Naive B cell (primary cell): ENCODE measurements at regions not wholly inside any gene's neighbourhood (a gene's known extent, or its start where the extent isn't known, plus 50 kb on each side); places are given as distances from the start of the nearest gene placed in this dataset.
"Not testable (repeated sequence)": the region's sequence is repeated elsewhere in the genome, so short reads cannot be mapped to it uniquely, and the experiment has no call there.

Source experiments
- ATAC-seq, 2 donors: fragments of 150-1000 bp; cut with Tn5 transposase; 2 replicates each; pipeline ENCODE4 v1.10.0; 2021; ENCODE audit warnings: low read depth in 2 of 2, mild to moderate bottlenecking in 2 of 2, moderate library complexity in 2 of 2
- DNase-seq: peaks from one replicate; pipeline ENCODE4 v3.0.0; 2022
- H3K27ac Mint-ChIP-seq, 6 donors: one replicate each; pipeline ENCODE4 v1.8.0; 2020 to 2022; ENCODE audit warnings: mild to moderate bottlenecking in 6 of 6, mixed read lengths in 6 of 6, moderate library complexity in 5 of 6, inconsistent platforms in 2 of 6
- H3K27me3 Mint-ChIP-seq, 3 donors: one replicate each; pipeline ENCODE4 v1.8.0; 2021 to 2022; ENCODE audit warnings: mixed read lengths in 3 of 3, mild to moderate bottlenecking in 1 of 3
- H3K36me3 Mint-ChIP-seq, 2 donors: one replicate each; pipeline ENCODE4 v1.8.0; 2020 to 2022; ENCODE audit warnings: mixed read lengths in 2 of 2, inconsistent platforms in 1 of 2, mild to moderate bottlenecking in 1 of 2
- H3K4me1 Mint-ChIP-seq, 3 donors: one replicate each; pipeline ENCODE4 v1.8.0; 2020 to 2022; ENCODE audit warnings: mixed read lengths in 3 of 3, inconsistent platforms in 1 of 3, mild to moderate bottlenecking in 1 of 3, moderate library complexity in 1 of 3
- H3K4me3 Mint-ChIP-seq, 8 donors: one replicate each; pipeline ENCODE4 v1.8.0; 2020 to 2022; ENCODE audit warnings: mild to moderate bottlenecking in 8 of 8, mixed read lengths in 8 of 8, moderate library complexity in 8 of 8, inconsistent platforms in 2 of 8
- H3K9me3 Mint-ChIP-seq, 7 donors: one replicate each; pipeline ENCODE4 v1.8.0; 2020 to 2022; ENCODE audit warnings: mixed read lengths in 7 of 7, mild to moderate bottlenecking in 5 of 7, inconsistent platforms in 2 of 7, moderate library complexity in 1 of 7

- DNase-seq, H3K27me3 Mint-ChIP-seq, H3K27ac Mint-ChIP-seq, ATAC-seq, H3K4me1 Mint-ChIP-seq, H3K36me3 Mint-ChIP-seq, H3K4me3 Mint-ChIP-seq: not testable (repeated sequence)
- H3K9me3 Mint-ChIP-seq = peaks cover 3 to 21% (median 11%) of the 10 kb centered on the region in 7 donors
These were observed 234.0 kb downstream of the ATPSCKMT start for GRCh38 chr5:10015681-10016080.

GRCh38 chr5:10009802-10010201, 239.9 kb downstream of the ATPSCKMT start:
- Mint-ChIP-seq H3K27ac (no peak overlapping the region), H3K4me3 (no peak overlapping the region), H3K36me3 (no peaks in the 10 kb centered on the region), H3K4me1 (no peaks in the 10 kb centered on the region), H3K9me3 (peaks cover 2 to 22% (median 8%) of the 10 kb centered on the region in 7 donors), H3K27me3 (no peaks in the 10 kb centered on the region)
- ATAC-seq (no peak), DNase-seq (no peak)

DNA sequence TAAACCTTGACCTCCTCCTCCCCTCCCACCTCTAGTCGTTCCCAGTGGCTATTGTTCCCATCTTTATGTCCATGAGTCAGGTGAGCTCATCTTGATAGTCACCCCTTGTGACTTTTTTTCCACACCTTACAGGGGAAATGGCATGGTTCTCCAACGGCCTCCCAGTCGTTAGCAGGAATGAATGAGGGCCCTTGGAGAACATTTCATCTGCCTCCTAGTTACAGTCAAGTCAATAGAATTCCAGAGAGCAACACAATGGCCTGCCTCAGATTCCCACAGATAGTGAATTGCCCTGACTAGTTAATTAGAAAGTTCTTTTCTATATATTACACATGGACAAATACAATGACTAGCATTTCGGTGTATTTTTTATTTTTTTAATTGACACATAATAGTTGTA, 262.6 kb downstream of the ATPSCKMT start:
- no peak for ATAC-seq
- no peak for DNase-seq
- H3K4me3 Mint-ChIP-seq = no peak overlapping the region
- no peaks in the 10 kb centered on the region for H3K4me1 Mint-ChIP-seq
- no peak overlapping the region for H3K27ac Mint-ChIP-seq
- peaks cover 0 to 4% (median 0%) of the 10 kb centered on the region in 3 donors for H3K27me3 Mint-ChIP-seq
- H3K9me3 Mint-ChIP-seq = peaks cover 3 to 28% (median 6%) of the 10 kb centered on the region in 7 donors
- H3K36me3 Mint-ChIP-seq = no peaks in the 10 kb centered on the region

DNA sequence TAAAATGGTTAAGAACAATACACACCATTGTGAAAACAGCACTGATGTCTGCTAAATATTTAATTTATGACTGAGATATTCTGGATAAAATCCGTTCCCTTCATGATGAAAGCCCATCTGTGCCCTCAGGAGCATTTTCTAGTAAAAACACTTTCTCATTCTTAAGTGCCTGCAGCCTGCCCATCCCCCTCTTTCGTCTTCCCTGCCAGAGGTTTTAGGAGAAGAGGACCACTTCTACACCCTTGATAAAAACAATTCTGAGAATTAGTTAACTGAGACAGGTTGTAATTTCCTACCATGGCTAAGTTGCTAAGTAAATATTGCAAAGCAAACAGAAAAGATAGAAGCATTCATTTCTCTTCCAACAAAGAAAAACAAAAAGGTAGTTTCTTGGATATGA, 272.6 kb downstream of the ATPSCKMT start:
- H3K4me1 Mint-ChIP-seq = no peaks in the 10 kb centered on the region
- H3K27ac Mint-ChIP-seq = no peak overlapping the region
- H3K36me3 Mint-ChIP-seq = no peaks in the 10 kb centered on the region
- H3K27me3 Mint-ChIP-seq = peaks cover 0 to 4% (median 0%) of the 10 kb centered on the region in 3 donors
- no peak for ATAC-seq
- H3K4me3 Mint-ChIP-seq = no peak overlapping the region
- no peak for DNase-seq
- peaks cover 0 to 5% (median 0%) of the 10 kb centered on the region in 7 donors for H3K9me3 Mint-ChIP-seq

DNA sequence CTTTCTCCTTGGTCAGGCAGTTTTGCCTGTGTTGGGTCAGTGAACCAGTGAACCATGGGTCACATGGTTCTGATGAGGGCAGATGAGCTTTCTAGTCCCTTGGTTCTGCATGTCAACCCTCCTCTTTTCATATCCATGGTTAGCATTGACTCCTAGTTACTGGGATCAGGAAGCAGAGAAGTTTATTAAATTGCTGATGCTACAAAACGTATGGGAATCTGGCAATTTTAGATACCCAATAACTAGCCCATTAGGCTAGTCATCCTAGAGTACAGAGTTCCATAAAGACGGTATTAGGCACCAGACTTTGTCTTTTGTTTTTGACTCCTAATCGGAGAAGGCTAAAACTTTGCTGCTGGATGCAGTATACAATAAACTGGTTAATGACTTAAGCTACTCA, 273.1 kb downstream of the ATPSCKMT start:
- Mint-ChIP-seq H3K27me3 (peaks cover 0 to 4% (median 0%) of the 10 kb centered on the region in 3 donors), H3K27ac (no peak overlapping the region), H3K9me3 (peaks cover 0 to 5% (median 1%) of the 10 kb centered on the region in 7 donors), H3K4me1 (no peaks in the 10 kb centered on the region), H3K4me3 (no peak overlapping the region), H3K36me3 (no peaks in the 10 kb centered on the region)
- DNase-seq (no peak), ATAC-seq (no peak)

DNA sequence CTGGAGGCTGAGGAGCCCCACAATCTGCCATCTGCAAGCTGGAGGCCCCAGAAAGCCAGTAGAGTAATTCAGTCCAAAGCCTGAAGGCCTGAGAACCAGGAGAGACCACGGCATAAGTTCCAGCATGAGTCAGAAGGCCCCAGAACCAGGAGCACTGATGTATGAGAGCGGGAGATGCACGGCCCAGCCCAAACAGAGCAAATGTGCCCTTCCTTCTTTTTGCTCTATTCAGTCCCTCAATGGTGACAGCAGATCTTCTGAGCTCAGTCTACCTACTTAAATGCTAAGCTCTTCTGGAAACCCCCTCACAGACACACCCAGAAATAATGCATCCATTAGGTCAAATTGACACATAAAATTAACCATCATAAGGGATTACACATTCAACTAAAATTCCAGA, 277.6 kb downstream of the ATPSCKMT start:
- H3K4me1 Mint-ChIP-seq = no peaks in the 10 kb centered on the region
- DNase-seq (no peak), ATAC-seq (no peak)
- H3K36me3 Mint-ChIP-seq = no peaks in the 10 kb centered on the region
- H3K27me3 Mint-ChIP-seq = no peaks in the 10 kb centered on the region
- H3K27ac Mint-ChIP-seq = no peak overlapping the region
- H3K9me3 Mint-ChIP-seq = peaks cover 2 to 23% (median 12%) of the 10 kb centered on the region in 7 donors
- no peak overlapping the region for H3K4me3 Mint-ChIP-seq

DNA sequence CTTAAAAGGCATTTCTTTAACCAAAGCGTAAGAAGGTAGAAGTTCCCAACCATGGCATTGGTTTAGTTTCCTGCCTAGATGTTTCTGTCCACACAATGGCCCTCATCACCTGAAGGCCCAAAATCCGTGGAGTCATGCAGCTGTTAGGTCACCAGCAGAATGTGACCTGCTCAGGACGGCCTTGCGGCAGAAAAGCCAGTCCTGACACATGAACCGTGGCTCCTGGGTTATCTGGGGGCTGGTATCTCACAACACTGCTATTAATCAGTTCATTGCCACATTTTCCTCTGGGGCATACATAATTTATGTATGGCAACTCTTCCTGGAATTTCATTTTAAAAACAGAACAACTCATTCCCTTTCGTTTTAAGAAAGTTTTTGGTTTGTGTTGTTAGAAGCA, 278.4 kb downstream of the ATPSCKMT start:
- no peaks in the 10 kb centered on the region for H3K4me1 Mint-ChIP-seq
- H3K9me3 Mint-ChIP-seq = peaks cover 2 to 23% (median 12%) of the 10 kb centered on the region in 7 donors
- H3K27ac Mint-ChIP-seq = no peak overlapping the region
- DNase-seq (no peak), ATAC-seq (no peak)
- no peaks in the 10 kb centered on the region for H3K27me3 Mint-ChIP-seq
- H3K4me3 Mint-ChIP-seq = no peak overlapping the region
- H3K36me3 Mint-ChIP-seq = no peaks in the 10 kb centered on the region

DNA sequence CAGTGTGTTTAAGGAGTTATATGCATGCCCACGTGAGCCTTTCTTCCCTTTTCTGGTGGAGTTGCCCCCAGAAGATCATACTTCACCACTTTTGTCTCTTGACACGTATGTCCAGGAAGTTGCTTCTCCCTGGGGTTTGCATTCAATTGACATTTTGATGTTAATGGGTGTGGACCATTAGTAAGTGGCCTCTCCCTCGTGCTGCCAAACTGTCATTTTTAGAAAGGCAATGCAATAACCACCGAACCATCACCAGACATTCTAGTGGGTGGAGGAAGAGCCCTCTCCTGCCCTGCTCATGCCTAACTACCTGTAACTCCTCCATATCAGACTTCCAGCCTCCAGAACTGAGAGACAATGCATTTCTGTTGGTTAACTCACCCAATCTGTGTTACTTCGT, 290.8 kb downstream of the ATPSCKMT start:
- Mint-ChIP-seq H3K4me3 (no peak overlapping the region), H3K27ac (no peak overlapping the region), H3K4me1 (no peaks in the 10 kb centered on the region), H3K9me3 (peaks cover 0 to 10% (median 7%) of the 10 kb centered on the region in 7 donors), H3K36me3 (no peaks in the 10 kb centered on the region), H3K27me3 (peaks cover 4 to 8% (median 5%) of the 10 kb centered on the region in 3 donors)
- ATAC-seq (no peak), DNase-seq (no peak)

DNA sequence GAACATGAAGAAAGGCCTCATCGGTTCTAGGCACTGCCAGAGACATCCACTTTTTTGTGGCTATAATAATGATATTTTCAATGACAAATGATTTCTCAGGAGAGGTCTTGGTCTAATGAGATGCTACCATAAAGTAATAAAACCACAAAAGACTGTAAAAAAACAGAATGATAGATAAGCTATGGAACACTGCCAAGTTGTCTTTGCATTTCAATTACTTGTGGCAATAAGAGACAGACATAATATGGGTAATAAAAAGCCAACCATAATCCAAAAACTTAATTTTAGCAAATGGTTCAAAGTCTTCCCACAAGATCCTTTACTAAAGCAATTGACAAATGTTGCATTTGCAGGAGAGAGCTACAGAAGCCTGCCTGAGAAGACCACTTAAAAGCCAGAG, 292.5 kb downstream of the ATPSCKMT start:
- Mint-ChIP-seq H3K4me3 (no peak overlapping the region), H3K36me3 (no peaks in the 10 kb centered on the region), H3K27me3 (peaks cover under 1 to 5% (median 4%) of the 10 kb centered on the region in 3 donors), H3K9me3 (peaks cover 0 to 7% (median 4%) of the 10 kb centered on the region in 7 donors), H3K27ac (no peak overlapping the region), H3K4me1 (no peaks in the 10 kb centered on the region)
- DNase-seq (no peak), ATAC-seq (no peak)

- Mint-ChIP-seq H3K4me1 (no peaks in the 10 kb centered on the region), H3K9me3 (peaks cover 0 to 7% (median 4%) of the 10 kb centered on the region in 7 donors), H3K4me3 (no peak overlapping the region), H3K36me3 (no peaks in the 10 kb centered on the region), H3K27ac (no peak overlapping the region), H3K27me3 (peaks cover 0 to 5% (median 4%) of the 10 kb centered on the region in 3 donors)
- ATAC-seq (no peak), DNase-seq (no peak)
These were observed 293.0 kb downstream of the ATPSCKMT start for GRCh38 chr5:9956725-9957124.

- no peak for DNase-seq
- no peaks in the 10 kb centered on the region for H3K36me3 Mint-ChIP-seq
- H3K4me1 Mint-ChIP-seq = no peaks in the 10 kb centered on the region
- H3K27me3 Mint-ChIP-seq = peaks cover 0 to 5% (median 0%) of the 10 kb centered on the region in 3 donors
- H3K4me3 Mint-ChIP-seq = no peak overlapping the region
- no peak for ATAC-seq
- no peak overlapping the region for H3K27ac Mint-ChIP-seq
- H3K9me3 Mint-ChIP-seq = peaks cover 0 to 7% (median 4%) of the 10 kb centered on the region in 7 donors
These were observed 294.1 kb downstream of the ATPSCKMT start for GRCh38 chr5:9955586-9955985.

- H3K4me3 Mint-ChIP-seq = no peak overlapping the region
- peaks cover 0 to 7% (median 3%) of the 10 kb centered on the region in 7 donors for H3K9me3 Mint-ChIP-seq
- H3K4me1 Mint-ChIP-seq = no peaks in the 10 kb centered on the region
- H3K36me3 Mint-ChIP-seq = no peaks in the 10 kb centered on the region
- H3K27me3 Mint-ChIP-seq = peaks cover 0 to 5% (median 3%) of the 10 kb centered on the region in 3 donors
- H3K27ac Mint-ChIP-seq = no peak overlapping the region
- ATAC-seq (no peak), DNase-seq (no peak)
These were observed 294.8 kb downstream of the ATPSCKMT start for GRCh38 chr5:9954869-9955268.

GRCh38 chr5:9953691-9954090, 296.0 kb downstream of the ATPSCKMT start:
- peaks cover 0 to 5% (median 4%) of the 10 kb centered on the region in 3 donors for H3K27me3 Mint-ChIP-seq
- ATAC-seq (no peak), DNase-seq (no peak)
- no peaks in the 10 kb centered on the region for H3K4me1 Mint-ChIP-seq
- no peaks in the 10 kb centered on the region for H3K36me3 Mint-ChIP-seq
- H3K9me3 Mint-ChIP-seq = peaks cover 0 to 8% (median 0%) of the 10 kb centered on the region in 7 donors
- H3K27ac Mint-ChIP-seq = no peak overlapping the region
- H3K4me3 Mint-ChIP-seq = no peak overlapping the region

DNA sequence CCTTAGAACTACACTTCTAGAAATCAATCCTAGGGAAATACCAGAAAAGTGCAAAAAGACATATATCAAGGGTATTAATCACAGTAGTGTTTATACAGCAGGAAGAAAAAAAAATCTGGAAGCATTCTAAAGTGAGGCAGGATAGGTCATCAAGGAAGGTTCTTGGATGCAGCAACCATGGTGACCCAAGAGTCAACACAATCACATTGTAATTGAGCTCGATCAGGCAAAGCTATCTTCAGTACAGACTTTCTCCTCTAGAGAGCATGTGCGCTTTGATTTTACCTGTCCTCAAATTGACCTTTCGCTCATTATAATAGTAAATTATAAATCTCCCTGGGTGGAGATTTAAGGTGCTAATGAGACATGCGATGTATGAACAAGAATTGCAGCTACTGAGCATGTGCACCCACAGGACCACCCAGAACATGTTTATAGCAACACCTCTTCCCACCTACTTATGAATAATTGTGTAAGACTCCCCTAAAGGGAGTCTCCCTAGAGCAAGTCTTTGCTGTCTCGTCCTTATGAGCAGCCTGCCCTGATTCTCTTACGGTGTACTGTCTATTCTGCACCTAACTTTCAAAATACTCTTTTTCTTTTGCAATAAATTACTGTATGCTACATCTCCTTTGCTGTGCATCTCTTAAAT, 297.7 kb downstream of the ATPSCKMT start:
- peaks cover 0 to 5% (median 0%) of the 10 kb centered on the region in 7 donors for H3K9me3 Mint-ChIP-seq
- ATAC-seq (no peak), DNase-seq (no peak)
- no peaks in the 10 kb centered on the region for H3K36me3 Mint-ChIP-seq
- H3K27ac Mint-ChIP-seq = no peak overlapping the region
- H3K4me3 Mint-ChIP-seq = no peak overlapping the region
- H3K4me1 Mint-ChIP-seq = peaks cover 4 to 11% (median 4%) of the 10 kb centered on the region in 3 donors
- H3K27me3 Mint-ChIP-seq = peaks cover 0 to 5% (median 4%) of the 10 kb centered on the region in 3 donors
